SK-N-SH treated with all-trans-retinoic acid at 6 μM for 48 hours (cell line): ENCODE measurements at regions not wholly inside any gene's neighbourhood (a gene's known extent, or its start where the extent isn't known, plus 50 kb on each side); places are given as distances from the start of the nearest gene placed in this dataset.

Source experiments
- ARNTL ChIP-seq: fragments of 450-650 bp; formaldehyde crosslinking; IDR thresholded peaks from 2 replicates; pipeline ENCODE4 v1.5.0; 2020; ENCODE audit warnings: low read depth, mild to moderate bottlenecking, moderate library complexity, borderline replicate concordance
- RARB ChIP-seq: fragments of 250-450 bp; sonication (Bioruptor Pico); IDR thresholded peaks from 2 replicates; pipeline ENCODE4 v1.8.0; 2021; ENCODE audit warnings: mild to moderate bottlenecking, moderate library complexity

DNA sequence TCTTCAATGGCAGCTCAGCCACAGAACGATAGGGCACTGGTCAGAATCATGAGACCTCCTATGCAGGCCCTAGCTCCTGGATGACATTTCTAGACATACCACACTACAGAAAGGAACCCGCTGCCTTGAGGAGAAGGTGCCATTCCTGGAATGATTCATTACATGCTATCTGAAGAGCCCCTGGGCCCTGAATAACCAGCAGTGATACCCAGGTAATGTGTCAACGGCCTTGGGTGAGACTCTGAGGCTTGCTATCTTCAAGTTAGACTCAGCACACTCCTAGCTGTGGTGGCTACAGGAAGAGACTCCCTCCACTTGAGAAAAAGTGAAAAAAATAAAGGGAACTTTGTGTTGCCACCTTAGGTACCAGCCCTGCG lies 161.2 kb upstream of the GRIA4 start:
- TF ChIP-seq RARB (CRISPR knock-in tag) (no peak), ARNTL (CRISPR knock-in tag) (no peak)
